ENCODE measurements at regions not wholly inside any gene's neighbourhood (a gene's known extent, or its start where the extent isn't known, plus 50 kb on each side); places are given as distances from the start of the nearest gene placed in this dataset.

GRCh38 chr7:27299861-27300260 is 57.3 kb downstream of the EVX1 start:
- TF ChIP-seq CTCF (IDR thresholded peaks at IDR 0.05) (no peak), POLR2A (IDR thresholded peaks at IDR 0.05) (no peak), EP300 (IDR thresholded peaks at IDR 0.05) (no peak)
- no peak overlapping the region for H3K27ac ChIP-seq
- no peaks in the 10 kb centered on the region for H3K4me1 ChIP-seq
- WGBS, 2 donors = 89 to 90% methylated on average over 3 of the region's 3 CpGs
- no peak for DNase-seq (ENCODE audit: low spot score in 2 of 2)
- H3K9me3 ChIP-seq = no peaks in the 10 kb centered on the region
- H3K27me3 ChIP-seq = no peaks in the 10 kb centered on the region
- H3K4me3 ChIP-seq = no peak overlapping the region
- H3K36me3 ChIP-seq = no peaks in the 10 kb centered on the region

- no peak for DNase-seq (ENCODE audit: low spot score in 2 of 2)
- Histone ChIP-seq H3K4me1 (no peaks in the 10 kb centered on the region), H3K9me3 (no peaks in the 10 kb centered on the region), H3K27ac (no peak overlapping the region), H3K27me3 (no peaks in the 10 kb centered on the region), H3K4me3 (no peak overlapping the region), H3K36me3 (no peaks in the 10 kb centered on the region)
- TF ChIP-seq CTCF (IDR thresholded peaks at IDR 0.05) (no peak), EP300 (IDR thresholded peaks at IDR 0.05) (no peak)
- WGBS, 2 donors = 84 to 88% methylated on average over 3 of the region's 3 CpGs
These were observed 57.8 kb downstream of the EVX1 start for GRCh38 chr7:27300421-27300820.

- no peak for TF ChIP-seq POLR2A (IDR thresholded peaks at IDR 0.05)
- no peak for TF ChIP-seq CTCF (IDR thresholded peaks at IDR 0.05)
- TF ChIP-seq EP300 (IDR thresholded peaks at IDR 0.05) = no peak
- Histone ChIP-seq H3K27ac (no peak overlapping the region), H3K4me1 (no peaks in the 10 kb centered on the region), H3K36me3 (no peaks in the 10 kb centered on the region), H3K9me3 (no peaks in the 10 kb centered on the region), H3K27me3 (no peaks in the 10 kb centered on the region), H3K4me3 (no peak overlapping the region)
- DNase-seq (ENCODE audit: low spot score in 2 of 2) = no peak
- 87 to 98% methylated on average over 2 of the region's 2 CpGs for WGBS, 2 donors
These were observed 60.0 kb downstream of the EVX1 start for GRCh38 chr7:27302590-27302989.

GRCh38 chr7:27303026-27303425 is 60.4 kb downstream of the EVX1 start:
- peak in 1 of 2 donors; percentile 13 for DNase-seq (ENCODE audit: low spot score in 2 of 2)
- Histone ChIP-seq H3K27me3 (no peaks in the 10 kb centered on the region), H3K4me3 (no peak overlapping the region), H3K4me1 (no peaks in the 10 kb centered on the region), H3K36me3 (no peaks in the 10 kb centered on the region), H3K9me3 (no peaks in the 10 kb centered on the region), H3K27ac (no peak overlapping the region)
- TF ChIP-seq CTCF (IDR thresholded peaks at IDR 0.05) (no peak), POLR2A (IDR thresholded peaks at IDR 0.05) (no peak), EP300 (IDR thresholded peaks at IDR 0.05) (no peak)
- WGBS, 2 donors = 66% methylated on average over 5 of the region's 5 CpGs

- WGBS, 2 donors = 73 to 84% methylated on average over 6 of the region's 6 CpGs
- Histone ChIP-seq H3K27ac (no peak overlapping the region), H3K4me1 (no peaks in the 10 kb centered on the region), H3K9me3 (no peaks in the 10 kb centered on the region), H3K27me3 (no peaks in the 10 kb centered on the region), H3K36me3 (no peaks in the 10 kb centered on the region), H3K4me3 (no peak overlapping the region)
- no peak for DNase-seq (ENCODE audit: low spot score in 2 of 2)
- TF ChIP-seq EP300 (IDR thresholded peaks at IDR 0.05) (no peak), POLR2A (IDR thresholded peaks at IDR 0.05) (no peak), CTCF (IDR thresholded peaks at IDR 0.05) (no peak)
These were observed 63.3 kb downstream of the EVX1 start for GRCh38 chr7:27305854-27306253.
